Right lobe of liver (tissue), 4 donors: ENCODE measurements at regions not wholly inside any gene's neighbourhood (a gene's known extent, or its start where the extent isn't known, plus 50 kb on each side); places are given as distances from the start of the nearest gene placed in this dataset.

ENCODE experiments used
- CTCF ChIP-seq, 4 donors: fragments of 200-600 bp in 3 of 4; fragments of 450-650 bp in 1 of 4; IDR thresholded peaks; one replicate each; pipeline versions ENCODE4 v1.5.1 to v1.8.0; 2016 to 2022; ENCODE audit warnings: antibody characterized with exemption in 4 of 4, mild to moderate bottlenecking in 2 of 4
- POLR2A ChIP-seq: fragments of 450-650 bp; IDR thresholded peaks from one replicate; pipeline ENCODE4 v1.6.1; 2017; ENCODE audit warnings: antibody characterized with exemption, mild to moderate bottlenecking
- donor health status: DM: no; HTN: no; CAD: no.
- donor health status: DM: no; HTN: no; CAD: no.
- donor health status: DM: no; HTN: yes; CAD: no.

DNA sequence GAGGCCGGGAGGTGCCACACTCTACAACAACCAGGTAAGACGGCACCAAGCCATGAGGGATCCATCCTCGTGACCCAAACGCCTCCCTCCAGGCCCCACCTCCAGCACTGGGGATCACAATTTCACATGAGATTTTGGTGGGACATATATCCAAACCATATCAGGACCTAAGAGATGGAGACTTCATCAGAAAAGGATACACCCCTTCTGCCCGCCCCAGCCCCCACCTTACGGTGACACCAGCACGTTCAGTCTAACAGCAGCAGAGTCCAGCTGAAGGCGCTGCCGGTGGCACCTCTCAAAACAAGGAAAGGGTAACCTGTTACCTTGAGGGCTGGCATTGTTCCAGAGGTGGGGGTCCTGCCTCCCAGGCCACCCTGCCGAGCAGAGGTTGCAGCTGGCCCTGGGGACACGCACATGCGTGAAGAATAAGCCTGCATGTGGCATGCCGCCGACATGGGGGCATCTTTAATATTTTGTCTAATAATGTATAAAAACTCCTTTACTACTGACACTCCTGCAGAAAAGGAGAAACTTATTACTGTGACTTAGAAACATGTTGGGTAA is 154.4 kb downstream of the GALR1 start:
- TF ChIP-seq CTCF (IDR thresholded peaks at IDR 0.05) (no peak), POLR2A (no peak)
